ENCODE measurements at regions not wholly inside any gene's neighbourhood (a gene's known extent, or its start where the extent isn't known, plus 50 kb on each side); places are given as distances from the start of the nearest gene placed in this dataset.
A peak's percentile ranks its signal among the peaks of the same experiment; 100 is the strongest.

GRCh38 chr6:144578385-144579350 lies 293.5 kb downstream of the UTRN start:
- TF ChIP-seq EP300 (IDR thresholded peaks at IDR 0.05; ENCODE audit: borderline replicate concordance), result no peak
- TF ChIP-seq, protein P1, sequence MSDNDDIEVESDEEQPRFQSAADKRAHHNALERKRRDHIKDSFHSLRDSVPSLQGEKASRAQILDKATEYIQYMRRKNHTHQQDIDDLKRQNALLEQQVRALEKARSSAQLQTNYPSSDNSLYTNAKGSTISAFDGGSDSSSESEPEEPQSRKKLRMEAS (IDR thresholded peaks at IDR 0.05), result no peak
- TF ChIP-seq ZBTB7A (IDR thresholded peaks at IDR 0.05; ENCODE audit: low read depth), result no peak
- TF ChIP-seq CREB1 (IDR thresholded peaks at IDR 0.05; ENCODE audit: low read depth), result no peak
- TF ChIP-seq, protein P2, sequence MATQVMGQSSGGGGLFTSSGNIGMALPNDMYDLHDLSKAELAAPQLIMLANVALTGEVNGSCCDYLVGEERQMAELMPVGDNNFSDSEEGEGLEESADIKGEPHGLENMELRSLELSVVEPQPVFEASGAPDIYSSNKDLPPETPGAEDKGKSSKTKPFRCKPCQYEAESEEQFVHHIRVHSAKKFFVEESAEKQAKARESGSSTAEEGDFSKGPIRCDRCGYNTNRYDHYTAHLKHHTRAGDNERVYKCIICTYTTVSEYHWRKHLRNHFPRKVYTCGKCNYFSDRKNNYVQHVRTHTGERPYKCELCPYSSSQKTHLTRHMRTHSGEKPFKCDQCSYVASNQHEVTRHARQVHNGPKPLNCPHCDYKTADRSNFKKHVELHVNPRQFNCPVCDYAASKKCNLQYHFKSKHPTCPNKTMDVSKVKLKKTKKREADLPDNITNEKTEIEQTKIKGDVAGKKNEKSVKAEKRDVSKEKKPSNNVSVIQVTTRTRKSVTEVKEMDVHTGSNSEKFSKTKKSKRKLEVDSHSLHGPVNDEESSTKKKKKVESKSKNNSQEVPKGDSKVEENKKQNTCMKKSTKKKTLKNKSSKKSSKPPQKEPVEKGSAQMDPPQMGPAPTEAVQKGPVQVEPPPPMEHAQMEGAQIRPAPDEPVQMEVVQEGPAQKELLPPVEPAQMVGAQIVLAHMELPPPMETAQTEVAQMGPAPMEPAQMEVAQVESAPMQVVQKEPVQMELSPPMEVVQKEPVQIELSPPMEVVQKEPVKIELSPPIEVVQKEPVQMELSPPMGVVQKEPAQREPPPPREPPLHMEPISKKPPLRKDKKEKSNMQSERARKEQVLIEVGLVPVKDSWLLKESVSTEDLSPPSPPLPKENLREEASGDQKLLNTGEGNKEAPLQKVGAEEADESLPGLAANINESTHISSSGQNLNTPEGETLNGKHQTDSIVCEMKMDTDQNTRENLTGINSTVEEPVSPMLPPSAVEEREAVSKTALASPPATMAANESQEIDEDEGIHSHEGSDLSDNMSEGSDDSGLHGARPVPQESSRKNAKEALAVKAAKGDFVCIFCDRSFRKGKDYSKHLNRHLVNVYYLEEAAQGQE (IDR thresholded peaks at IDR 0.05; ENCODE audit: low read depth), result no peak
- TF ChIP-seq CEBPB (IDR thresholded peaks at IDR 0.05), result peak; percentile 93

DNA sequence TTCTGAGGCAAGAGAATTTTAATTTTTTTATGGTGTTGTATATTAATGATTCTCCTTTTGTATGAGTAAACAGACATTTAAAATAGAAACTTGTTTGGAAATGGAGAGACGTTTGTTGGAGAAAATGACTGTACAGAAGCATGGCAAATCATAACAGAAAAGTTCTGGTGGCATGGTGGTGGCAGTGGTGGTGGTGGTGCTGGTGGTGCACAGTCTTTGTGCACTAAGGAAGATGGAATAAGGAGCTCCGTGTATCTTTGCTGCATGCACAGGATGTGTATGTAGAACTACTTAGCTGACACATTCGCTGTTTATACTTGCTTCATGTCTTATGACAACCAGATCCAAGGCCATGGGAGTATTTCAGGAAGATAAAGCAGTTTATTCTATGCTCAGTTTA lies 294.9 kb downstream of the UTRN start:
- TF ChIP-seq TAF1 (IDR thresholded peaks at IDR 0.05; ENCODE audit: low read depth) (no peak), CREB1 (IDR thresholded peaks at IDR 0.05; ENCODE audit: low read depth) (no peak), YY1 (IDR thresholded peaks at IDR 0.05; ENCODE audit: low read depth) (no peak), EGR1 (IDR thresholded peaks at IDR 0.05) (no peak), FOXM1 (IDR thresholded peaks at IDR 0.05; ENCODE audit: borderline replicate concordance, low read depth) (no peak), TEAD4 (IDR thresholded peaks at IDR 0.05) (no peak), RAD21 (IDR thresholded peaks at IDR 0.05; ENCODE audit: low read depth) (no peak), CEBPB (IDR thresholded peaks at IDR 0.05) (no peak), TCF12 (IDR thresholded peaks at IDR 0.05; ENCODE audit: low read depth) (no peak), ZBTB7A (IDR thresholded peaks at IDR 0.05; ENCODE audit: low read depth) (no peak), EP300 (IDR thresholded peaks at IDR 0.05; ENCODE audit: borderline replicate concordance) (no peak), NFIC (IDR thresholded peaks at IDR 0.05) (no peak)
- TF ChIP-seq, protein P1 (IDR thresholded peaks at IDR 0.05), result no peak
- TF ChIP-seq, protein P3, sequence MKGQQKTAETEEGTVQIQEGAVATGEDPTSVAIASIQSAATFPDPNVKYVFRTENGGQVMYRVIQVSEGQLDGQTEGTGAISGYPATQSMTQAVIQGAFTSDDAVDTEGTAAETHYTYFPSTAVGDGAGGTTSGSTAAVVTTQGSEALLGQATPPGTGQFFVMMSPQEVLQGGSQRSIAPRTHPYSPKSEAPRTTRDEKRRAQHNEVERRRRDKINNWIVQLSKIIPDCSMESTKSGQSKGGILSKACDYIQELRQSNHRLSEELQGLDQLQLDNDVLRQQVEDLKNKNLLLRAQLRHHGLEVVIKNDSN (IDR thresholded peaks at IDR 0.05), result no peak
- TF ChIP-seq, protein P2 (IDR thresholded peaks at IDR 0.05; ENCODE audit: low read depth), result no peak

DNA sequence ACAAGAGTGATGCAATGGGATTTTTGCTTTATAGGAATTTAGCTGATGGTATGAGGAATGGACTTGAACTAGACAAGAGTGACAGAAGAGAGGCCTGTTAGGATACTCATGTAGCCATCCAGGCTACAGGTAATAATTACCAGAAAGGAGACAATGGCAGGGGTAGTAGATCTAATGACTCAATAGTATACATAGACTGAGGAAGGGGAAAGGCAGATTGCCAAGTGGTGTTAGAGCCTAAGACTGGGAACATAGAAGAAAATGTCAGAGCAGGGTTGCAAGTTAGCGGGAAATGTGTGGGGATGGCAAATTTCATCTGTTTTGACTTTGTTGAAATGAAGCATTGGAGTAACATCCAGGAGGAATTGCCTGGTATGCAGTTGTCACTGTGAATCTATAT lies 295.6 kb downstream of the UTRN start:
- TF ChIP-seq TEAD4 (IDR thresholded peaks at IDR 0.05) (no peak), YY1 (IDR thresholded peaks at IDR 0.05; ENCODE audit: low read depth) (no peak), NFIC (IDR thresholded peaks at IDR 0.05) (no peak), RAD21 (IDR thresholded peaks at IDR 0.05; ENCODE audit: low read depth) (no peak), CREB1 (IDR thresholded peaks at IDR 0.05; ENCODE audit: low read depth) (no peak), ZBTB7A (IDR thresholded peaks at IDR 0.05; ENCODE audit: low read depth) (no peak), TAF1 (IDR thresholded peaks at IDR 0.05; ENCODE audit: low read depth) (no peak), TCF12 (IDR thresholded peaks at IDR 0.05; ENCODE audit: low read depth) (no peak), CEBPB (IDR thresholded peaks at IDR 0.05) (no peak), FOXM1 (IDR thresholded peaks at IDR 0.05; ENCODE audit: borderline replicate concordance, low read depth) (no peak), EP300 (IDR thresholded peaks at IDR 0.05; ENCODE audit: borderline replicate concordance) (no peak), EGR1 (IDR thresholded peaks at IDR 0.05) (no peak)
- TF ChIP-seq, protein P2 (IDR thresholded peaks at IDR 0.05; ENCODE audit: low read depth), result no peak
- TF ChIP-seq, protein P3 (IDR thresholded peaks at IDR 0.05), result no peak
- TF ChIP-seq, protein P1 (IDR thresholded peaks at IDR 0.05), result no peak
